NCI-H2196 treated with DMSO at 0.1 percent for 48 hours (cell line): ENCODE measurements at regions not wholly inside any gene's neighbourhood (a gene's known extent, or its start where the extent isn't known, plus 50 kb on each side); places are given as distances from the start of the nearest gene placed in this dataset.
"Not testable (repeated sequence)": the region's sequence is repeated elsewhere in the genome, so short reads cannot be mapped to it uniquely, and the experiment has no call there.

Experiments
- DNase-seq: peaks from one replicate; lab custom pipeline; 2025; ENCODE audit not compliant: unreplicated experiment; lab: John Stamatoyannopoulos, UW

- no peak for DNase-seq
Measured at GRCh38 chr5:27216367-27216950, 178.1 kb upstream of the CDH9 start.

DNA sequence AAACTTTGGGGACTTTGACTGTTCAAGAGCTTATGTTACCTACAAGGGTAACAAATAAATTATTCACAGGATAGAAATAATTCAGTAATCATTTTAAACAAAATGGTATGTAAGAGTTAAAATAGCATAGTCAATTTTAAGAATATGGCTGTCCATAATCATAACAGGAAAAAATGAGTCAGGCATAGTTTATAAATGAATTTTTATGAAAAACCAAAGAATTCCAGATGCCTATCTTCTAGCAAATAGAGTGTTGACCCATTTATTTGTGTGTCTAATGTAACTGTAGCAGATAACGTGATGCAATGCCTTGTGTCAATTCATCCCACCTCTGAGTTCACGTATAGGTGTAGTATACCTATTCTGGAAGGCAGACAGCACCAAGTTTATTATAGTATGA, 169.7 kb upstream of the CDH9 start:
- no peak for DNase-seq

DNA sequence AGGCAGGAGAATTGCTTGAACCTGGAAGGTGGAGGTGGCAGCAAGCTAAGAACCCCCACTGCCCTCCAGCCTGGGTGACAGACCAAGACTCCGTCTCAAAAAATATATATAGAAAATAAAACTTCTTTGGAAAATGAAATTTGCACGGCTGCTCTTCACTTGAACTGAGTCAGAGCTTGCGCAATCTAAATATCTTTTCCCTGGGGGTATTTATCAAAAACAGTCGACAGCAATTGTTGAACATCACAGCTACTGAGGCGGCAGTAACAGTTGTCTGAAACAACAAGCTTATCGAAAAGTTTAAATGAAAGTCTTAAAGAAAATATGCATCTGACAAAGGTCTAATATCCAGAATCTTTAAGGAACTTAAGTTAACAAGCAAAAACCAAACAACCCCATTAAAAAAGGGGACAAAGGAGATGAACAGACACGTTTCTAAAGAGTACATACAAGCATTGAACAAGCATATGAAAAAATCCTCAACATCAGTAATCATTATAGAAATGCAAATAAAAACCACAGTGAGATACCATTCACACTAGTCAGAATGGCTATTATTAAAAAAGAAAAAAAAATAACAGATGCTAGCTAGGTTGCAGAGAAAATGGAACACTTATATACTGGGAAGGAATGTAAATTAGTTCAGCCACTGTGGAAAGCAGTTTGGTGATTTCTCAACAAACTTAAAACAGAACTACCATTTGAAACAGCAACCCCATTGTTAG, 153.6 kb upstream of the CDH9 start:
- no peak for DNase-seq

GRCh38 chr5:27172693-27173092, 134.3 kb upstream of the CDH9 start:
- no peak for DNase-seq

DNA sequence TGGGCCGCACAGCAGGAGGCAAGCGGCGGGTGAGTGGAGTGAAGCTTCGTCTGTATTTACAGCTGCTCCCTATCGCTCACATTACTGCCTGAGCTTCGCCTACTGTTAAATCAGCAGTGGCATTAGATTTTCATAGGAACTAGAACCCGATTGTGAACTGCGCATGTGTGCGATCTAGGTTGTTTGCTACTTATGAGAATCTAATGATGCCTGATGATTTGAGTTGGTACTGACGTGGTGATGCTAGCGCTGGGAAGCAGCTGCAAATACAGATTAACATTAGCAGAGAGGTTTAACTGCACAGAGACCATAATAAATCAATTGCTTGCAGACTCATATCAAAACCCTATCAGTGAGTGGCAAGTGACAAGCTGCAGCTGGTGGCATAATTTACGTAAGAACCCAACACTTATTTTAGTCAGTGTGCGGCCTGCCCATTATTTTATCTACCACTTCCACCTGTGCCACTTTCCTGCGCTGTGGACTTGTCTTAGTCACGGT, 133.4 kb upstream of the CDH9 start:
- DNase-seq = no peak

DNA sequence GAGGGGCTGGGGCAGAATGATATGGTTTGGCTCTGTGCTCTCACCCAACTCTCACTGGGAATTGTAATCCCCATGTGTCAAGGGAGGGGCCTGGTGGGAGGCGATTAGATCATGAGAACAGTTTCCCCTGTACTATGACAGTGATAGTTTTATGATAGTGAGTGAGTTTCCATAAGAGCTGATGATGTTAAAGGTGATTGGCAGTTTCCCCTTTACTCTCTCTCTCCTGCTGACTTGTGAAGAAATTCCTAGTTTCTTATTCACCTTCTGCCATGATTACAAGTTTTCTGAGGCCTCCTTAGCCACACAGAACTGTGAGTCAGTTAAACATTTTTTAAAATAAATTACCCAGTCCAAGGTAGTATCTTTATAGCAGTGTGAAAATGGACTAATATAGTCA, 120.4 kb upstream of the CDH9 start:
- DNase-seq = no peak

GRCh38 chr5:27158171-27158570, 119.8 kb upstream of the CDH9 start:
- no peak for DNase-seq

DNA sequence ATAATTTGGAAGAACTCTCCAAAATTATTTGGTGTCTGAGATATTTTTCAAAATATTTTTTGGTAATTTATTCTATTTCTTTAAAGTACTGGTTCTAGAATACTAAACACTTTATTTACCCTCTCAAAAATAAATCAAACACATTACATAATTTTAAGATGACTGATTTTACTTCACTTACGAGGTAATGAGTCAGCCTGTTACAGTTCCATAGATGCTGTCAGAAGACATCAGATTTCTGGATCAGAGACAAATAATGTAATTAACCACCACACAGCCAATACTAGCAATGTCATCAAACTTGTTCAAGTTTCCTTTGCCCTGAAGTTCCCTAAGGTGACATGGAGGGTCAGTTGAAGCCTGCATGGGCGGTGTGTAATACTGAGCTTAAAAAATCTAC, 106.1 kb upstream of the CDH9 start:
- DNase-seq = no peak

DNA sequence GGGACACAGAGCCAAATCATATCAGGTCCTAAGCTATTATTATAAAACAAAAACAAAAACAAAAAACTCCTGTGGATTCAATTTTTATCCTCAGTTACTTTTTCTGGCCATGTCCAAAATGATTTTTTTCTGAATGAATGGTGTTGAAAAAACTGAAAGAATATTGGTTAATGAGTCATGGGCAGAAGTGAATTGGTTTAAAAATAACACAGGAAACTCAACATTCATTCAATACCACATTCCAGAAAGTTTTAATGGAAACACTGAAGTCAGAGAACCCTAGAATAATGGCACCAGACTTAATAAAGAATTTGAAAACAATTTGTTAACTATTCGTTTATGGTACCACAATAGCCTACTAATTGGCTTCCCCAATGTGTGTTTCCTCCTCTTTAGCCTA, 102.4 kb upstream of the CDH9 start:
- DNase-seq = no peak

DNA sequence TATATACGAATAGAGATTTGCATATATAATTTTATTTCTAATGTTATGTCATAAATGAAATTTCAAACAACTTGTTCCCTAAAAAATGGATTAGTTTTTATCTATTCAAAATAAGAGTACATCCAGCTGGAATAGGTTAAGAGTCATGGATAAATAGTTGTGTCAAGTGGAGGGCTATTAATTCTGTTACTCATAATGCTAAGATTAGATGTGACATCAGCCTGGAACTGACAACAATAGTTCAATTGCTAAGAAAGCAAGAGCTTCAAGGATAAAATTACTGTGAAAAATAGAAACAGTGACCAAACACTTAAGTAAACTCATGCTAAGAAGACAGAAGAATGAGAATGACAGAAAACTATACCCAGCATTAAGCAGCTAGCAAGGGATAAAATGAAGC, 92.2 kb upstream of the CDH9 start:
- no peak for DNase-seq

DNA sequence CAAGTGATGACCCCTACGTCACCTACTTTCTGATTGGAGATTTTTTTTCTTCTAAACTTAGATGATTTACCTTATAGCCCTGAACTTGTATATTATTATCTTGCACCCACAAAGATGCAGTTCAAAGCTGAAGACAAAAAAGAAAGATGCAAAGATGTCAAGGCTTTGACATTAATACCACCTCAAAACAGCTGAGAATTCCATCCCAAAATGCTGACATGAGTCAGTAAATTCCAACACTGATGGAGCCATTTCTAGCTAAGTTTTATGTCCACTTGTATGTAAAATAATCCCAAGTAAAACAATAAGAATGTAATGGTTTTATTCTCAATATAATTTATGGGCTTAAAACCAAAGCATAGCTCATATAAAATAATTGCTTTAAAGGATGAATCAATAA, 91.5 kb upstream of the CDH9 start:
- no peak for DNase-seq

DNA sequence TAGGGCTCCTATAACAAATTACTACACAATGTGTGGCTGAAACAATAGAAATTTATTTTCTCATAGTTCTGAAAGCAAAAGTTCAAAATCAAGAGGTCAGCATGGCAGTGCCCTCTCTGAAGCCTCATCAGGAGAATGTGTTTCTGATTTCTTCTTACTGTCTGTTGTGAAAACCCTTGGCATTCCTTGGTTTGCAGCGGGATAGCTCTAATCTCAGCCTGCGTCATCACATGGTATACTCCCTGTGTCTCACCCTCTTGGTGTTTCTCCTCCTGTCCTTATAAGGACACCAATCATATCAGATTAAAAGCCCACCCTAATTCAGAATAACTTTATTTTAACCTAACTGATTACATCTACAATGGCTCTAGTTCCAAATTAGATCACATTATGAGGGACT, 87.5 kb upstream of the CDH9 start:
- DNase-seq = no peak

DNA sequence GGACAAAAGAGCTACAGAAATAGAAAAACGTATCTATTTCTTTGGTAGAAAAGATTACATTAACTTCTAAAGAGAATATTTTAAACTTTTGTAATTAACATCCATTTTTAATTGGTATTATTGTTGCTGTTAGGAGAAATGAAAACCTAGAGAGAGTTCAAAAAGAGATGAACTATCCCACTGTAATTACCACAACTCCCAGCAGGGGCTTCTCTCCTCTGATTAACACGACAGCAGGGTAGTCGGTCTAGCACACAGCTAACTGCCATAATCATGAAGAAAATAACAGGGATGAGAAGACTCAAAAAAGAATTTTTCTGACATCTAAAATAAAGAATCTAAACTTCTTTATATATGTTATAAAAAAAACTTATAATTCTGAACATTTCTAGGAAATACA, 86.2 kb upstream of the CDH9 start:
- DNase-seq = no peak

DNA sequence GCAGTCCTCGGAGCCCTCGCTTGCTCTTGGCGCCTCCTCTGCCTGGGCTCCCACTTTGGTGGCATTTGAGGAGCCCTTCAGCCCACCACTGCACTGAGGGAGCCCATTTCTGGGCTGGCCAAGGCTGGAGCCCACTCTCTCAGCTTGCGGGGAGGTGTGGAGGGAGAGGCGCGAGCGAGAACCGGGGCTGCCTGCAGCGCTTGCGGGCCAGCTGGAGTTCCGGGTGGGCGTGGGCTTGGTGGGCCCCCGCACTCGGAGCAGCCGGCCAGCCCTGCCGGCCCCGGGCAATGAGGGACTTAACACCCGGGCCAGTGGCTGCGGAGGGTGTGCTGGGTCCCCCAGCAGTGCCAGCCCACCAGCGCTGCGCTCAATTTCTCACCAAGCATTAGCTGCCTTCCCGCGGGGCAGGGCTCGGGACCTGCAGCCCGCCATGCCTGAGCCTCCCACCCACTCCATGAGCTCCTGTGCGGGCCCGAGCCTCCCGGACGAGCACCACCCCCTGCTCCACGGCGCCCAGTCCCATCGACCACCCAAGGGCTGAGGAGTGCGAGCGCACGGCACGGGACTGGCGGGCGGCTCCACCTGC, 81.4 kb upstream of the CDH9 start:
- not testable (repeated sequence) for DNase-seq

GRCh38 chr5:27103486-27103885, 65.1 kb upstream of the CDH9 start:
- DNase-seq = no peak

GRCh38 chr5:27095761-27096160, 57.4 kb upstream of the CDH9 start:
- not testable (repeated sequence) for DNase-seq

GRCh38 chr5:27093279-27093678, 54.9 kb upstream of the CDH9 start:
- no peak for DNase-seq

- DNase-seq = no peak
Measured at GRCh38 chr5:27091858-27092257, 53.5 kb upstream of the CDH9 start.

GRCh38 chr5:27088822-27089221, 50.4 kb upstream of the CDH9 start:
- not testable (repeated sequence) for DNase-seq
